ENCODE measurements at regions not wholly inside any gene's neighbourhood (a gene's known extent, or its start where the extent isn't known, plus 50 kb on each side); places are given as distances from the start of the nearest gene placed in this dataset.
A peak's percentile ranks its signal among the peaks of the same experiment; 100 is the strongest.

DNA sequence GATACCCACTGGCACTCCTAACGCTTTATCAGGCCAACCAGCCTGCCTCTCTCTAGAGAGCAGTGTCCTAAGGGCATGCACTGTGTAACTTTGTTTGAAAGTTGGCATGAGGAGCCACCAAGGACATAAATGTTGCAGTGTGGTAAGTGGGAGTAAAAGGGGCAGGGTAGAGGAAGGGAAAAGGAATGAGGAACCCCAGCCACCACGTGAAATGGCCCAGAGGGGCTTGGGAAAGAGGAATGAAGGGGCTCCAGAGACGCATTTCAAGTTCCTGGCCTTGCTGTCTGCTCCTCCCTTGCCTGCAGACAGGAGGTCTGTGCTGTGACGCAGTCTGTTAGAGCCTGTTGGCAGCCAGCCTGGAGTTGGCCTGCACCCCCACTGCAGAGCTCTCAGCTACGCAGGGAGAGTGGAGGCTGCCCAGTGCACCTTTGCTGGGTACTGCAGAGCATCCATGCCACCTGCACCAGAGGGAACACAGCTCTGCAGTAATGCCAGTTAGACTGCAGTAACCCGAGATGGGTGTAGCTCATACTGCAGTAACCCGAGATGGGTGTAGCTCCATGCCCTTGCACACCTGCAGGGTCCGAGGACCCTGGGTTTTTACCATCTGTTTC lies 86.8 kb upstream of the SNAP25 start:
- peak overlapping the region; percentile 27 for H3K27ac ChIP-seq
- no peak overlapping the region for H3K4me2 ChIP-seq
- H3K79me2 ChIP-seq: no peaks in the 10 kb centered on the region
- H4K20me1 ChIP-seq (ENCODE audit: insufficient read depth, poor library complexity, severe bottlenecking): no peaks in the 10 kb centered on the region
- WGBS (ENCODE audit: low lambda C conversion rate, missing lambda C conversion rate): 53% methylated on average over 8 of the region's 8 CpGs
- DNase-seq (ENCODE audit: low spot score): peak; percentile 63
- no peak overlapping the region for H2AFZ ChIP-seq
- TF ChIP-seq, protein P1, sequence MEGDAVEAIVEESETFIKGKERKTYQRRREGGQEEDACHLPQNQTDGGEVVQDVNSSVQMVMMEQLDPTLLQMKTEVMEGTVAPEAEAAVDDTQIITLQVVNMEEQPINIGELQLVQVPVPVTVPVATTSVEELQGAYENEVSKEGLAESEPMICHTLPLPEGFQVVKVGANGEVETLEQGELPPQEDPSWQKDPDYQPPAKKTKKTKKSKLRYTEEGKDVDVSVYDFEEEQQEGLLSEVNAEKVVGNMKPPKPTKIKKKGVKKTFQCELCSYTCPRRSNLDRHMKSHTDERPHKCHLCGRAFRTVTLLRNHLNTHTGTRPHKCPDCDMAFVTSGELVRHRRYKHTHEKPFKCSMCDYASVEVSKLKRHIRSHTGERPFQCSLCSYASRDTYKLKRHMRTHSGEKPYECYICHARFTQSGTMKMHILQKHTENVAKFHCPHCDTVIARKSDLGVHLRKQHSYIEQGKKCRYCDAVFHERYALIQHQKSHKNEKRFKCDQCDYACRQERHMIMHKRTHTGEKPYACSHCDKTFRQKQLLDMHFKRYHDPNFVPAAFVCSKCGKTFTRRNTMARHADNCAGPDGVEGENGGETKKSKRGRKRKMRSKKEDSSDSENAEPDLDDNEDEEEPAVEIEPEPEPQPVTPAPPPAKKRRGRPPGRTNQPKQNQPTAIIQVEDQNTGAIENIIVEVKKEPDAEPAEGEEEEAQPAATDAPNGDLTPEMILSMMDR (IDR thresholded peaks at IDR 0.05; ENCODE audit: poor library complexity): no peak
- TF ChIP-seq EZH2phosphoT487 (IDR thresholded peaks at IDR 0.05; ENCODE audit: low read depth, severe bottlenecking, unreplicated experiment) (no peak), EZH2 (IDR thresholded peaks at IDR 0.05; ENCODE audit: borderline replicate concordance) (no peak)
- H3K27me3 ChIP-seq: no peaks in the 10 kb centered on the region
- no peaks in the 10 kb centered on the region for H3K9me3 ChIP-seq (ENCODE audit: low read depth)
- no peaks in the 10 kb centered on the region for H3K4me1 ChIP-seq (ENCODE audit: insufficient read depth)
- no peaks in the 10 kb centered on the region for H3K36me3 ChIP-seq (replicated peaks; ENCODE audit: insufficient read depth, low read depth)
- no peak overlapping the region for H3K4me3 ChIP-seq
- H3K9me2 ChIP-seq (replicated peaks; ENCODE audit: insufficient read depth): no peaks in the 10 kb centered on the region

GRCh38 chr20:10132387-10132786 lies 86.2 kb upstream of the SNAP25 start:
- H3K9me2 ChIP-seq (replicated peaks; ENCODE audit: insufficient read depth): no peaks in the 10 kb centered on the region
- H3K4me1 ChIP-seq (ENCODE audit: insufficient read depth): no peaks in the 10 kb centered on the region
- no peaks in the 10 kb centered on the region for H4K20me1 ChIP-seq (ENCODE audit: insufficient read depth, poor library complexity, severe bottlenecking)
- no peaks in the 10 kb centered on the region for H3K9me3 ChIP-seq (ENCODE audit: low read depth)
- H3K27ac ChIP-seq: no peak overlapping the region
- DNase-seq (ENCODE audit: low spot score): no peak
- H3K79me2 ChIP-seq: no peaks in the 10 kb centered on the region
- no peak for TF ChIP-seq EZH2phosphoT487 (IDR thresholded peaks at IDR 0.05; ENCODE audit: low read depth, severe bottlenecking, unreplicated experiment)
- TF ChIP-seq, protein P1 (IDR thresholded peaks at IDR 0.05; ENCODE audit: poor library complexity): no peak
- no peak for TF ChIP-seq EZH2 (IDR thresholded peaks at IDR 0.05; ENCODE audit: borderline replicate concordance)
- H3K27me3 ChIP-seq: no peaks in the 10 kb centered on the region
- H3K36me3 ChIP-seq (replicated peaks; ENCODE audit: insufficient read depth, low read depth): no peaks in the 10 kb centered on the region
- WGBS (ENCODE audit: low lambda C conversion rate, missing lambda C conversion rate): 62% methylated on average over 7 of the region's 7 CpGs
- H3K4me2 ChIP-seq: no peak overlapping the region
- H2AFZ ChIP-seq: no peak overlapping the region
- no peak overlapping the region for H3K4me3 ChIP-seq

DNA sequence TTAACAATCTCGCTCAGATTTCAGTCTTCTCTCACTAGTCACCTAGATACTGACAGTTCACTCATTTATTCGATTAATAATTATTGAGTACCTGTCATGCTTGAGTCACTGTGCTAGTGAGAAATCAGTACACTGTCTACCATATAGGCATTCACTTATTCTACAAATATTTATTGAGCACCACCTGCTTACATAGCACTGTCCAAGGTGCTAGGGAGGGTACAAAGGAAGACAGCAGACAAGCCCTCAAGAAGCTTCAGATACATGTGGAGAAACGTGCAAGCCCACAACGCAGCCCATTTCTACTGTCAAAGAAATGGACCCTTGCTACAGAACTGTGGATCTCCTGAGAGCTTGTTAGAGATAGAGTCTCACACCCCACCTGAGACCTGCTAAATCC lies 85.1 kb upstream of the SNAP25 start:
- H4K20me1 ChIP-seq (ENCODE audit: insufficient read depth, poor library complexity, severe bottlenecking): no peaks in the 10 kb centered on the region
- no peak overlapping the region for H2AFZ ChIP-seq
- H3K36me3 ChIP-seq (replicated peaks; ENCODE audit: insufficient read depth, low read depth): no peaks in the 10 kb centered on the region
- H3K27me3 ChIP-seq: no peaks in the 10 kb centered on the region
- WGBS (ENCODE audit: low lambda C conversion rate, missing lambda C conversion rate): 90% methylated on average over 4 of the region's 4 CpGs
- no peaks in the 10 kb centered on the region for H3K9me3 ChIP-seq (ENCODE audit: low read depth)
- TF ChIP-seq EZH2 (IDR thresholded peaks at IDR 0.05; ENCODE audit: borderline replicate concordance): no peak
- TF ChIP-seq, protein P1 (IDR thresholded peaks at IDR 0.05; ENCODE audit: poor library complexity): no peak
- no peak for TF ChIP-seq EZH2phosphoT487 (IDR thresholded peaks at IDR 0.05; ENCODE audit: low read depth, severe bottlenecking, unreplicated experiment)
- H3K79me2 ChIP-seq: no peaks in the 10 kb centered on the region
- H3K4me1 ChIP-seq (ENCODE audit: insufficient read depth): no peaks in the 10 kb centered on the region
- no peak for DNase-seq (ENCODE audit: low spot score)
- H3K9me2 ChIP-seq (replicated peaks; ENCODE audit: insufficient read depth): no peaks in the 10 kb centered on the region
- no peak overlapping the region for H3K4me2 ChIP-seq
- no peak overlapping the region for H3K4me3 ChIP-seq
- H3K27ac ChIP-seq: no peak overlapping the region
